OCI-LY7 (cell line): ENCODE measurements at regions not wholly inside any gene's neighbourhood (a gene's known extent, or its start where the extent isn't known, plus 50 kb on each side); places are given as distances from the start of the nearest gene placed in this dataset.

ENCODE experiments used
- BruUV-seq: library from RNA; stranded (reverse); fragments of 400-500 nt; replicated peaks from 2 replicates; lab custom pipeline; 2021; lab: Mats Ljungman, UMichigan
- CTCF ChIA-PET: fragments of 300-600 bp; sonication (Branson Sonifier 250); formaldehyde crosslinking; loops from one replicate; lab custom pipeline; 2022; ENCODE audit warnings: antibody characterized with exemption; ENCODE audit not compliant: unreplicated experiment; lab: Charles Lee
- POLR2A ChIA-PET: fragments of 300-600 bp; sonication (Branson Sonifier 250); formaldehyde crosslinking; loops from one replicate; lab custom pipeline; 2022; ENCODE audit warnings: antibody characterized with exemption; lab: Charles Lee
- DNase-seq: peaks from one replicate; pipeline ENCODE4 v3.0.0-alpha.2; 2015; ENCODE audit warnings: low spot score
- H2AFZ ChIP-seq: fragments of 200-600 bp; sonication (generic), shearing (Covaris generic); 2 replicates; pipeline ENCODE4 v1.6.1; 2014; ENCODE audit warnings: mild to moderate bottlenecking, antibody characterized with exemption, low read length, moderate library complexity
- H3K27ac ChIP-seq: fragments of 200-600 bp; sonication (generic); 2 replicates; pipeline ENCODE4 v1.5.1; 2014; ENCODE audit warnings: mixed run types, low read depth, mild to moderate bottlenecking, moderate library complexity, low read length, inconsistent platforms; ENCODE audit not compliant: poor library complexity, severe bottlenecking
- H3K36me3 ChIP-seq: fragments of 200-600 bp; sonication (generic); 2 replicates; pipeline ENCODE4 v1.6.1; 2014; ENCODE audit warnings: mild to moderate bottlenecking, antibody characterized with exemption, low read length, moderate library complexity, mixed read lengths; ENCODE audit not compliant: insufficient read depth
- H3K4me1 ChIP-seq: fragments of 200-600 bp; sonication (generic); 2 replicates; pipeline ENCODE4 v1.5.1; 2014; ENCODE audit warnings: mild to moderate bottlenecking, low read length; ENCODE audit not compliant: insufficient read depth, poor library complexity, severe bottlenecking
- H3K4me2 ChIP-seq: fragments of 200-600 bp; sonication (generic); 2 replicates; pipeline ENCODE4 v1.6.1; 2014; ENCODE audit warnings: mild to moderate bottlenecking, low read length
- H3K4me3 ChIP-seq: fragments of 200-600 bp; sonication (generic); 2 replicates; pipeline ENCODE4 v1.5.1; 2014; ENCODE audit warnings: mild to moderate bottlenecking, low read depth, low read length; ENCODE audit not compliant: poor library complexity, severe bottlenecking
- H3K79me2 ChIP-seq: fragments of 200-600 bp; sonication (generic); 2 replicates; pipeline ENCODE4 v1.6.1; 2016; ENCODE audit warnings: low read depth, mild to moderate bottlenecking, low read length, moderate library complexity, mixed read lengths; ENCODE audit not compliant: insufficient read depth
- H3K9me2 ChIP-seq: fragments of 200-600 bp; sonication (generic); 2 replicates; pipeline ENCODE4 v1.6.1; 2016; ENCODE audit warnings: mild to moderate bottlenecking, low read length, mixed read lengths; ENCODE audit not compliant: insufficient read depth
- H3K9me3 ChIP-seq: fragments of 200-600 bp; sonication (generic); 2 replicates; pipeline ENCODE4 v1.6.1; 2014; ENCODE audit warnings: mild to moderate bottlenecking, mixed run types, low read length, mixed read lengths
- H4K20me1 ChIP-seq: fragments of 200-600 bp; sonication (generic); 2 replicates; pipeline ENCODE4 v1.6.1; 2014; ENCODE audit warnings: mild to moderate bottlenecking, antibody characterized with exemption, low read length, moderate library complexity, mixed read lengths; ENCODE audit not compliant: insufficient read depth
- EZH2phosphoT487 ChIP-seq: fragments of 200-600 bp; sonication (generic); IDR thresholded peaks from 2 replicates; pipeline ENCODE4 v1.6.1; 2018; ENCODE audit warnings: low read depth, borderline replicate concordance, mild to moderate bottlenecking, mixed run types, antibody characterized with exemption, low read length, moderate library complexity, mixed read lengths
- intact Hi-C: fragments of 100-400 bp; cut with micrococcal nuclease; formaldehyde crosslinking; loops from one replicate; pipeline ENCODE4 v1.10.0; 2022; ENCODE audit not compliant: unreplicated experiment
- TF ChIP-seq, protein P1 (sequence below): fragments of 200-600 bp; sonication (generic); conservative IDR thresholded peaks from 2 replicates; pipeline ENCODE4 v1.5.1; 2014; ENCODE audit warnings: mild to moderate bottlenecking, antibody characterized with exemption, low read length, moderate library complexity, mixed read lengths

DNA sequence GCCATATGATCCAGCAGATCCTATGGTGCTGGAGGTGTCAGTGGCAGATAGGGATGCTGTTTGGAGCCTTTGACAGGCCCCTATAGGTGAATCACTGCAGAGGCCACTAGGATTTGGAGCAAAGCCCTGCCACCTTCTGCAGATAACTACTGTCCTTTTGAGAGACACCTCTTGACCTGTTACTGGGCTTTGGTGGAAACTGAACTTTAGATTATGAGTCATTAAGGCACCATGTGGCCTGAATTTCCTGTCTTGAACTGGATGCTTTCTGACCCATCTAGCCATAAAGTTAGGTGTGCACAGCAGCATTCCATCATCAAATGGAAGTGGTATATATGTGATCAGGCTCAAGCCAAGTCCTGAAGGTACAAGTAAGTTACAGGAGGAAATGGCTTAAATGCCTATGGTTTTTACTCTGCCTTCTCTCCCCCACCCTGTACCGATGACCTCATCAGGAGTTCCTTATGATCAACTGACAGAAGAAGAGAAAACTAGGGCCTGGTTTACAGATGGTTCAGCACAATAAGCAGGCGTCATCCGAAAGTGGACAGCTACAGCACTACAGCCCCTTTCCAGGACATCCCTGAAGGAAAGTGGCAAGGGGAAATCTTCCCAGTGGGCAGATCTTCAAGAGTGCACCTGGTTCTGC, 565.6 kb upstream of the AGTR1 start:
- ChIA-PET POLR2A (no interaction called here), CTCF (no interaction called here)
- no peaks in the 10 kb centered on the region for H3K9me2 ChIP-seq
- no peak overlapping the region for H3K4me2 ChIP-seq
- H3K36me3 ChIP-seq, result no peaks in the 10 kb centered on the region
- no peaks in the 10 kb centered on the region for H3K4me1 ChIP-seq
- no peaks in the 10 kb centered on the region for H3K79me2 ChIP-seq
- no peak for TF ChIP-seq EZH2phosphoT487
- TF ChIP-seq, protein P1, sequence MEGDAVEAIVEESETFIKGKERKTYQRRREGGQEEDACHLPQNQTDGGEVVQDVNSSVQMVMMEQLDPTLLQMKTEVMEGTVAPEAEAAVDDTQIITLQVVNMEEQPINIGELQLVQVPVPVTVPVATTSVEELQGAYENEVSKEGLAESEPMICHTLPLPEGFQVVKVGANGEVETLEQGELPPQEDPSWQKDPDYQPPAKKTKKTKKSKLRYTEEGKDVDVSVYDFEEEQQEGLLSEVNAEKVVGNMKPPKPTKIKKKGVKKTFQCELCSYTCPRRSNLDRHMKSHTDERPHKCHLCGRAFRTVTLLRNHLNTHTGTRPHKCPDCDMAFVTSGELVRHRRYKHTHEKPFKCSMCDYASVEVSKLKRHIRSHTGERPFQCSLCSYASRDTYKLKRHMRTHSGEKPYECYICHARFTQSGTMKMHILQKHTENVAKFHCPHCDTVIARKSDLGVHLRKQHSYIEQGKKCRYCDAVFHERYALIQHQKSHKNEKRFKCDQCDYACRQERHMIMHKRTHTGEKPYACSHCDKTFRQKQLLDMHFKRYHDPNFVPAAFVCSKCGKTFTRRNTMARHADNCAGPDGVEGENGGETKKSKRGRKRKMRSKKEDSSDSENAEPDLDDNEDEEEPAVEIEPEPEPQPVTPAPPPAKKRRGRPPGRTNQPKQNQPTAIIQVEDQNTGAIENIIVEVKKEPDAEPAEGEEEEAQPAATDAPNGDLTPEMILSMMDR, result no peak
- no peak overlapping the region for H3K4me3 ChIP-seq
- H2AFZ ChIP-seq, result no peak overlapping the region
- no peak overlapping the region for H3K27ac ChIP-seq
- DNase-seq, result no peak
- BruUV-seq, result no TSS peak
- no peaks in the 10 kb centered on the region for H3K9me3 ChIP-seq
- H4K20me1 ChIP-seq, result no peaks in the 10 kb centered on the region
- intact Hi-C loops, result no loop called here

- Histone ChIP-seq H3K9me2 (no peaks in the 10 kb centered on the region), H3K27ac (no peak overlapping the region), H3K4me3 (no peak overlapping the region), H3K9me3 (no peaks in the 10 kb centered on the region), H3K36me3 (no peaks in the 10 kb centered on the region), H4K20me1 (no peaks in the 10 kb centered on the region; the same call in 1 of the 2 replicates), H3K79me2 (no peaks in the 10 kb centered on the region), H3K4me1 (no peaks in the 10 kb centered on the region), H3K4me2 (no peak overlapping the region), H2AFZ (no peak overlapping the region)
- ChIA-PET POLR2A (interaction anchor here (0.7 kb wide), 1 partner anchor 531 kb away, joined by 3 read pairs; no protein-coding TSS in a partner anchor), CTCF (no interaction called here)
- TF ChIP-seq, protein P1, result no peak
- TF ChIP-seq EZH2phosphoT487, result no peak
- DNase-seq, result no peak
- intact Hi-C loops, result no loop called here
- no TSS peak for BruUV-seq
Observed at GRCh38 chr3:148136816-148137215, 560.9 kb upstream of the AGTR1 start.

GRCh38 chr3:148146241-148146640, 551.5 kb upstream of the AGTR1 start:
- TF ChIP-seq, protein P1, result no peak
- no peak for TF ChIP-seq EZH2phosphoT487
- H3K4me3 ChIP-seq, result no peak overlapping the region
- no peak overlapping the region for H3K4me2 ChIP-seq
- no peaks in the 10 kb centered on the region for H3K9me2 ChIP-seq
- no peaks in the 10 kb centered on the region for H3K9me3 ChIP-seq
- CTCF ChIA-PET, result no interaction called here
- H3K79me2 ChIP-seq, result no peaks in the 10 kb centered on the region
- BruUV-seq, result no TSS peak
- intact Hi-C loops, result no loop called here
- no peaks in the 10 kb centered on the region for H3K4me1 ChIP-seq
- H2AFZ ChIP-seq, result no peak overlapping the region
- H3K36me3 ChIP-seq, result no peaks in the 10 kb centered on the region
- no peak overlapping the region for H3K27ac ChIP-seq
- no peaks in the 10 kb centered on the region; the same call in 1 of the 2 replicates for H4K20me1 ChIP-seq
- DNase-seq, result no peak
- POLR2A ChIA-PET, result interaction anchor here (0.7 kb wide), 1 partner anchor 231 kb away, joined by 3 read pairs; no protein-coding TSS in a partner anchor
